Neural crest cell (in vitro differentiated cells): ENCODE measurements at regions not wholly inside any gene's neighbourhood (a gene's known extent, or its start where the extent isn't known, plus 50 kb on each side); places are given as distances from the start of the nearest gene placed in this dataset.
A peak's percentile ranks its signal among the peaks of the same experiment; 100 is the strongest.

Experiments
- DNase-seq: peaks from one replicate; pipeline ENCODE4 v3.0.0; 2021; ENCODE audit warnings: low read depth, mixed read lengths, low spot score
- H3K27ac Mint-ChIP-seq: one replicate; pipeline ENCODE4 v1.8.0; 2021; ENCODE audit warnings: mild to moderate bottlenecking, mixed read lengths; ENCODE audit not compliant: unreplicated experiment
- H3K27me3 Mint-ChIP-seq: 2 replicates; pipeline ENCODE4 v1.8.0; 2021; ENCODE audit warnings: low read depth, mild to moderate bottlenecking, mixed read lengths
- H3K36me3 Mint-ChIP-seq: 2 replicates; pipeline ENCODE4 v1.8.0; 2021; ENCODE audit warnings: low read depth, mild to moderate bottlenecking, mixed read lengths
- H3K4me1 Mint-ChIP-seq: 2 replicates; pipeline ENCODE4 v1.8.0; 2021; ENCODE audit warnings: mixed read lengths
- H3K4me3 Mint-ChIP-seq: one replicate; pipeline ENCODE4 v1.8.0; 2021; ENCODE audit warnings: mild to moderate bottlenecking, mixed read lengths
- H3K9me3 Mint-ChIP-seq: 2 replicates; pipeline ENCODE4 v1.8.0; 2021; ENCODE audit warnings: mixed read lengths
- TF ChIP-seq, protein P1 (sequence below): fragments of 200-600 bp; sonication (generic); conservative IDR thresholded peaks from 2 replicates; pipeline ENCODE4 v1.5.0; 2021; ENCODE audit warnings: antibody characterized with exemption, mild to moderate bottlenecking

DNA sequence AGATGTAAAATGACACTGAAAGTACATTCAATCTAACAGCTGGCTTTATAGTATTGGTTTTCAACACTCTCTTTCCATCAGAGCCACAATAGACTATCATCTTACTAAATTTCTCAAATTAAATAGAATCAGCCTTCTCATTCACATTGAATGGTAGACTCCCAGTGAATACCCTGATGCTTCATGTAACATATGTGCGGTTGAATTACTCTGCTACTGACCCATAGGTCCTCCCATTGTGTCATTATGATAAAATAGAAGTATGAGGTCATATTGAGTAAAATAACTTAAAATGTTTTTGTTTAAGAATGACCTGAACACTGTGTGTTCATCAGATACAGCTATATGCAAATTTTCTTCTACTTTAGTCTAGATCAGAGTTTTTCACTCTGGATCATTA is 75.9 kb upstream of the ADAMTSL1 start:
- DNase-seq, result no peak
- H3K27me3 Mint-ChIP-seq, result no peaks in the 10 kb centered on the region
- no peaks in the 10 kb centered on the region for H3K9me3 Mint-ChIP-seq
- TF ChIP-seq, protein P1, sequence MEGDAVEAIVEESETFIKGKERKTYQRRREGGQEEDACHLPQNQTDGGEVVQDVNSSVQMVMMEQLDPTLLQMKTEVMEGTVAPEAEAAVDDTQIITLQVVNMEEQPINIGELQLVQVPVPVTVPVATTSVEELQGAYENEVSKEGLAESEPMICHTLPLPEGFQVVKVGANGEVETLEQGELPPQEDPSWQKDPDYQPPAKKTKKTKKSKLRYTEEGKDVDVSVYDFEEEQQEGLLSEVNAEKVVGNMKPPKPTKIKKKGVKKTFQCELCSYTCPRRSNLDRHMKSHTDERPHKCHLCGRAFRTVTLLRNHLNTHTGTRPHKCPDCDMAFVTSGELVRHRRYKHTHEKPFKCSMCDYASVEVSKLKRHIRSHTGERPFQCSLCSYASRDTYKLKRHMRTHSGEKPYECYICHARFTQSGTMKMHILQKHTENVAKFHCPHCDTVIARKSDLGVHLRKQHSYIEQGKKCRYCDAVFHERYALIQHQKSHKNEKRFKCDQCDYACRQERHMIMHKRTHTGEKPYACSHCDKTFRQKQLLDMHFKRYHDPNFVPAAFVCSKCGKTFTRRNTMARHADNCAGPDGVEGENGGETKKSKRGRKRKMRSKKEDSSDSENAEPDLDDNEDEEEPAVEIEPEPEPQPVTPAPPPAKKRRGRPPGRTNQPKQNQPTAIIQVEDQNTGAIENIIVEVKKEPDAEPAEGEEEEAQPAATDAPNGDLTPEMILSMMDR, result no peak
- no peaks in the 10 kb centered on the region for H3K4me1 Mint-ChIP-seq
- no peak overlapping the region for H3K4me3 Mint-ChIP-seq
- H3K27ac Mint-ChIP-seq, result no peak overlapping the region
- H3K36me3 Mint-ChIP-seq, result no peaks in the 10 kb centered on the region

DNA sequence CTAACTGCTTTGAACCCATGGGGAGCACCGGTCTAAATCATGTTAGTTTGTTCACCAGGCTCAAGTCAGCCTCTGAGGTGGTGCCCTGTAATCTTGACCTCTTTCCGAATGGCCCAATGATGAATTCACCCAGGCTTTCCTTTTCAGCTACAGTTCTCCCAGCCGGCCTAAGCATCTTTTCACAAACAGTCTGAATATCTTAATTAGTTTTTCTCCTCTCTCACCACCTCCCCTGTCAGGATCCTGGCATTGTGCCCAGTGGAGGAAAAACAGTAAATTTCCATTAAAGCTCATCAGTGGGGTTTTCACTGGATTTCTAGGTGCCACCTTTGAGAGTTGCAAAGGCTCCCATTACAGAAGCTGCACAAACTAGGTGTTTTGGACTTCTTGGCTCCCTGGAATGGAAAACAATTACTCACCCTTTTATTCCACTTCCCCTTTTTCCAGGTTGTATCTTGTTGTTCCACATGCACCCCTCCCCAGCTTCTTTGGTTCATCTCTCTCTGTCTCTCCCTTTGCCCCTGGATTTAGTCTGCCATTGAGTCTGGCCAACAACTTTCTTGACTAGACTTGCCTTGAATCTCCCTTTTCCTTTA is 69.4 kb upstream of the ADAMTSL1 start:
- Mint-ChIP-seq H3K4me1 (no peaks in the 10 kb centered on the region), H3K27me3 (no peaks in the 10 kb centered on the region), H3K4me3 (no peak overlapping the region), H3K27ac (no peak overlapping the region), H3K36me3 (no peaks in the 10 kb centered on the region), H3K9me3 (no peaks in the 10 kb centered on the region)
- TF ChIP-seq, protein P1, result no peak
- no peak for DNase-seq

DNA sequence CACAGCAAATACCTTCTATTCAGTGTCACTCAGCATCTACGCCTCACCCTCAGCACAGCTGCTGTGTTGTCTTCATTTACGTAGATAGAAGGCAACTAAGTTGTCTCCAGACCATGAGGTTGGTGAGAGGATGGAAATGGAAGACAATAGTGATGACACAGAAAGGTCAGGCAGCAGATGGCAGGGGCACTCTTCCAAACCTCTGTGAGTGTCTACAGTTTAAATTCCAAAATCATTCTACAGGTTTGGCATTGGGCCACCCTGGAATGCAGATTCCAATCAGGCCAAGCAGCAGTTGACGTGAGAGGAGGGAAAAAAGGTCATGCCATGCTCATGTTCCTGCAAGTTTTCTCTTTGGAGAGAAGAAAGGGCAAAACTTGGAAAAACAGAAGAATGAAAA is 68.7 kb upstream of the ADAMTSL1 start:
- H3K27me3 Mint-ChIP-seq, result no peaks in the 10 kb centered on the region
- H3K9me3 Mint-ChIP-seq, result no peaks in the 10 kb centered on the region
- peak overlapping the region; percentile 53 for H3K27ac Mint-ChIP-seq
- H3K36me3 Mint-ChIP-seq, result no peaks in the 10 kb centered on the region
- TF ChIP-seq, protein P1, result no peak
- no peak for DNase-seq
- H3K4me3 Mint-ChIP-seq, result no peak overlapping the region
- H3K4me1 Mint-ChIP-seq, result no peaks in the 10 kb centered on the region

DNA sequence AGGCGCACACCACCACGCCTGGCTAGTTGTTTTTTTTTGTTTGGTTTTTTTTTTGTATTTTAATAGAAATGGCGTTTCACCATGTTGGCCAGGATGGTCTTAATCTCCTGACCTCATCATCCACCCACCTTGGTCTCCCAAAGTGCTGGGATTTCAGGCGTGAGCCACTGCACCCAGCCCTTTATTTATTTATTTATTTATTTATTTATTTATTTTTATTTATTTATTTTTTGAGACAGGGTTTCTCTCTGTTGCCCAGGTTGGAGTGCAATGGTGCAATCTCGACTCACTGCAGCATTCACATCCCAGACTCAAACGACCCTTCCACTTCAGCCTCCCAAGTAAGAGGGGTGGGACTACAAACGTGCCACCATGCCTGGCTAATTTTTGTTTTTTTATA is 63.0 kb upstream of the ADAMTSL1 start:
- no peaks in the 10 kb centered on the region for H3K36me3 Mint-ChIP-seq
- no peaks in the 10 kb centered on the region for H3K9me3 Mint-ChIP-seq
- TF ChIP-seq, protein P1, result no peak
- no peak overlapping the region for H3K4me3 Mint-ChIP-seq
- H3K27ac Mint-ChIP-seq, result no peak overlapping the region
- no peaks in the 10 kb centered on the region for H3K4me1 Mint-ChIP-seq
- no peaks in the 10 kb centered on the region for H3K27me3 Mint-ChIP-seq
- no peak for DNase-seq

DNA sequence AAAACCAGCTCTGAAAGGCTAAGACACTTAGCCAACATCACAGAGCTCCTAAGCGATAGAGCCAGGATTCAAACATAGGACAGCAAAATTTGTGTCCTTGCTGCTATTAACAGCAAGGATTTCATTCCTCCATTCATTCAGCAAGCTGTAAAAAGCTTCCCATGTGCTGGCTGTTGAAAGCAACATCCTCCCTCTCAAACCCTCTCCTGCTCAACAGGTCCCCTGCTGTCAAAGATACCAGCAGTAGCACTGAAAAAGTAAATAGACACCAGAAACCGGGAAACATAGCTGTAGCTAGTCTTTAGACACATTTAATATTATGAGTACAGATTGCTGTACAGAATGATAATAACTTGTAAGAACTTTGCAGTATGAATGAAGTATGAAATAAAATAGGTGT is 52.6 kb upstream of the ADAMTSL1 start:
- no peak overlapping the region for H3K27ac Mint-ChIP-seq
- TF ChIP-seq, protein P1, result no peak

More for the DNA sequence above, 52.6 kb upstream of the ADAMTSL1 start:
- no peak for DNase-seq
- no peak overlapping the region for H3K4me3 Mint-ChIP-seq
- H3K27me3 Mint-ChIP-seq, result no peaks in the 10 kb centered on the region
- no peaks in the 10 kb centered on the region for H3K9me3 Mint-ChIP-seq
- H3K36me3 Mint-ChIP-seq, result no peaks in the 10 kb centered on the region
- H3K4me1 Mint-ChIP-seq, result no peaks in the 10 kb centered on the region
